GM19463 (cell line): ENCODE measurements at regions not wholly inside any gene's neighbourhood (a gene's known extent, or its start where the extent isn't known, plus 50 kb on each side); places are given as distances from the start of the nearest gene placed in this dataset.

Experiments used
- ATAC-seq: cut with Tn5 transposase; IDR thresholded peaks from one replicate; pipeline ENCODE4 v1.9.1; 2021; ENCODE audit warnings: mild to moderate bottlenecking, moderate library complexity; ENCODE audit not compliant: unreplicated experiment

DNA sequence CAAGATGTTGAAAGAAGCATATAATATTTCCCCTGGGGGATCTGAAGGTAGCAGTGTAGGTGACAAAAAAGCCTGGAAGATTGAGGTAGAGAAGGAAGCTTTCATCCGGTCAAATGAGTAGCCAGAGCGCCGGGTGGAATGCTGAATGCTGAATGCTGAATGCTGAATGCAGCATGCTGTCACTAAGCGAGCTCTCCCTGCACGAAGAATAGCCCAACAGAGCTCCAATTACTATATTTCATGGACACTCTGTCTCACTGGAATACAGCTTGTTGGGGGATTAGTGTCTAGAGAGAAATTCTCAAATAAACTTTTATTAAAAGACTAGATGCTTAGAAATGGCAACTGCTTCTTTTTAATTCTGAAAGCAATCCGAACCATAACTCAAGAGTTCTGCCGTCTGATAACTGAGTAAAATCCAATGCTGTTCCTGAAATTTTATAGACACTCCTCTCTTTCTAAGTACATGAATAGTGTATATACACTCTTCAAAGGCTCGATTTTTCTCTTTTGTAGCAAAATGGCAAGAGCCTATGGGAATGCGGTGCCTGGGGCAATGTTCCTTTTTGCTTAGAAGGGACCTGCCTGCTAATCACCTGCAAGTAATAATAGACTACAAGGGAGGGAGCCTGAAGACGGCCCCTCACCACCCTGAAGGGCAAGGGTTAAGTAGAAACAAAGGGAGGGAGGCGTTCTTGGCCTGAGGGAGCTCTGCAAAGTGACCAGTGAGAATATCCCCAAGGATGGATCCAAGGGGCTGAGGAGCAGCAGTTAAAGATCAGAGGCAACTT is 203.7 kb upstream of the ESRRG start:
- no peak for ATAC-seq

DNA sequence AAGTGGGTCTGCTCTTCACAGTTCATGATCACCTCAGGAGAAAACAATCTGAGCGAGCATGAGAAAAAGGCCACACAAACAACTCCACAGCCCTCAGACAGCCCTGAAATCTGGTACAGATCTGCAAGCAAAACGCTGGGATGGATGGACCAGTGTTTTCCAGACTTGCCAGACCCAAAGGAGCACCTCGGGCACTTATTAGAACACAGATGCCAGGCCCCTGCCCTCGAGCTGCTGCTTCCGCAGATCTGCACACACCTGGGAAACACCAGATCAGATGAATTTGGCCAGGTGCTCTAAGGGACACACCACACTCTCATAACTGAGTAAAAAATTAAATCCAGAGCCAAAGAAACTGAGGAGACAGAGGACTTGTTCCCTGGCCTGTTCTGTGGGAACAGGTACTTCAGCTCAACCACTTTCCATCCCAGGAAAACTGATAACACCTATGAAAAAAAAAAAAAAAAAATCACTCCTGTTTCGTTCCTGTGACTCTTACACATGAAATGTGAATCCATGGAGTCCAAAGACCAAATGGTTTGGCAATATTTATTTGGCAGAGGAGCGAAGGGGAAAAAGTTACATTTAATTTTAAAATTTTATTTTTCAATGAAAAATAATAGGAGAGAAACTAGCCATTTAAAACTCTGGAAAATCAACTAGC is 202.9 kb upstream of the ESRRG start:
- no peak for ATAC-seq

DNA sequence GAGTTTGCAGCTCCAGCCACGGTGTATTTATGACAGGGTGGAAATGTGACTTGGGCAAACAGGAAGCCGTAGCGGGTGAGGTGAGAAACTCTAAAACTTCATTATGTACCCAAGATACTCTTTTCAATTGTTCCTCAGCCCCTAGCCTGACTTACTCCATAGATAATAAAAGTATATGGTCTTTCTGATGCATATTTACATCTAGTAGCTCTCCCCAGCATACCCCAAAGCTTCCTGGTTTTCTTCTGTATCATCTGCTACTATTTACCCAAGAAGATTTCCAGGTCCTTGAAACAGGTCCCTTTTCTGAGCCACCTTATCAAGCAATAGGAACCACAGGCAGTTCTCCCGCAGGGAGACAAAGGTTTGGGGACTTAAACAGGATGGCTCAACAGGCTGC is 201.5 kb upstream of the ESRRG start:
- ATAC-seq: no peak

DNA sequence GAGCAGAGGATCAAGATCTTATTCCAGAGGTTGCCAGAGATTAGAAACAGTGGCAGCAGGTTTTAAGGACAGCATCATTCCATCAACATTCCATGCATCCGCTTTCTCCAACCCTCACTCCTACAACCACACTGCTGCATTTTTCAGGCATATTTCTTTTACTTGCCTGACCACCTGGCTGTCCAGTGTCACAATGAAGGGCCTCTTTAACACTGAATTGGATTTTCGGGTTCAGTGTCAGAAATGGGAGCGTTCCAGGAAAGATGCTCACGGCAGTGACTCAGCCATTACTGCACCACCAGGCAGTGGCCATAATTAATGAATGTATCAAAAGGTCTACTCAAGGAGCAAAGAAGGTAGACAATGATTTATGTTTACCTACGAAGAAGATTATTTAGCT is 200.4 kb upstream of the ESRRG start:
- no peak for ATAC-seq

DNA sequence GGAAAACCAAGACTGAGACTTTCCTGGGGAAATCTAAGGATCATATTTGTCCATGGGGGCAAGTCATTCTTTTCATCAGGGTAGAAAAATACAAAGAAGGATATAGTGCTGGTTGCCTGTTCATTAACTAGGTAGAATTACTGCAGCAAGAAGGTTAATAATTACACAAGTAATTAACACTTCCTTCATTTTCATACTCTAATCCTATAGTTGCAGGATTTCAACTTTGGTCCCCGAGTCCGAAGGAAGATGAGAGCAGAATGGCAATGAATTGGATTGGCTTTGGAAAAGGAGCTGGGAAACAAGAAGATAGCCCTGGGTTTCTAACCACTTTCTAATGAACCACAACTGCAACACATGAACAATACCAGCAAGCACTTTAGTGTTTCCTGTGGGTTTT is 199.2 kb upstream of the ESRRG start:
- no peak for ATAC-seq

DNA sequence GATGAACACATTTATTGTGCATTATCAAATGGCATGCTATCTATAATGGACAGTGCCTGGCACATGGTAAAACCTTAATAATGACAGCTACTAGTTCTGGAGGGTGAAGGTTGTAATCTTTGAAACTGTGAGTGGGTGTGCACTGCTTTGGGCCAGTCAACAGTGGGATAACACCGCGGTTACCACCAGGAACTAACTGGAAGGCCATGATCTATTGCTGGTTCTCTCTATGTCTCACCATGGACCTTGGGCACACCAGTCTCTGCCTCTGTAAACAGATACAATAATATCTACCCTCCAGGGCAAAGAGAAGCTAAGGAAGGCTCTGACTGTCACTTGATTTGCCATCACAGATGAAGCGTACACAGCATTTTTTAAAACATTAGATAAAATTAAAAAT is 198.6 kb upstream of the ESRRG start:
- no peak for ATAC-seq

DNA sequence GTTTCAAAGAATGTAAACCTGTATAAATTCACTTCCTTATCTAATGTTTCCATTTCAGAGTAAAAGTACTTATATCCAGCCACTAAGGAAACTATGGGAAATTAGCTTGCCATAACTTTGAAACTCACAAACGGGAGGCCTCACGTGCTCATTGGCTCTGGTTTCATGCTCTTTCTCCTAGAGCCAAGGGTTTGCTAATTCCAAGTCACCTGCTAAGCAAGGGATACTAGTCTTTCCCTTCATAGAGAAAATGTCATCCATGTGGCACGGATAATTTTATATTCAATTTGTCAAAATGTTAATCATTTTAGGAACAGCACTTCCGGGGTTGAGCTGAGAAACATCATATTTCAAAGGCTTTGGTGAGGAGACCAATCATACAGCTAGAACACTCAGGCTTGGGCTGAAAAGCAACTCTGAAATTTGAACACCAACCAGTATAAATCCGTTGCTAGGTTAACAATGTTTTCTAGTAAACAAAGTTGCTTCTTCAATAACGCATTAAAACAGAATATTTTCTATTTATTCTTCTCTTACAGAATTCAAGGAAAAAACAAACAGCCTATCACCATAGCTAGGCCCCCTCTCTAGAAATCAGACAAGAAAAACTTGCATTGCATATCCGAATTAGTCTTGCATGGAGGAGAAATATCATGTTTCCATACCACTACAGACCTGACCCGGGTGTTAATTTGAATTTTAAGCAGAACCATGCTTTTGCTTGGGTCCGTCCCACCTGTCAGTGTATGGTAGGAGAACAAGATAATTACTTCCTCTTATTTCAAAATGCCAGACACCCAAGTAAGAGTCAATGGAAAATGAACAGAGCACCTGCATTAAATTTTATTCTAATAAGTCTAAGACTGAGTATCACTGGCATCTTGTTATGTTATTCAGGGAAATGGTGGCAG is 196.1 kb upstream of the ESRRG start:
- ATAC-seq: no peak

DNA sequence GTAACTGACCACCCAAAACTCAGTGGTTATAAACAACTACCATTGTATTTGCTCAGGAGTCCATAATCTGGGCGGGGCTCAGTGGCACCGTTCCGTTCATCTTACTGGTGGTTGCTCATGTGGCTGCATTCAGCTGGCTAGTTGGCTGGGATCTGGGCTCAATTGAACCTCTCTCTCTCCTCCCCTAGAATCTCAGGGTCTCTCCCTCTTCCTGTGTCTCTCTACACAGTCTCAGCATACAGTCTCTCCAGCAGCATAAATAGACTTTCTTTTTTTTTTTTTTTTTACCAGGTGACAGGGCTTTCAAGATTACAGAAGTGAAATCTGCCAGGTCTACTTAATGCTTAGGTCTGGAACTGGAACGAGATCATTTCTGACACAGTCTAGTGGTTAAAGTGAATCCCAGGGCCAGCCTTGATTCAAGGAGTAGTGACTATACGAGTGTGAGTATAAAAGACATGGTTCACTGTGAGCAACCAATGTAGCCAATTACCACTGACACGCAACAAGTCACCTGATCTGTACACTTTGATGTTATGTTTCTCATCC is 193.7 kb upstream of the ESRRG start:
- ATAC-seq: no peak

DNA sequence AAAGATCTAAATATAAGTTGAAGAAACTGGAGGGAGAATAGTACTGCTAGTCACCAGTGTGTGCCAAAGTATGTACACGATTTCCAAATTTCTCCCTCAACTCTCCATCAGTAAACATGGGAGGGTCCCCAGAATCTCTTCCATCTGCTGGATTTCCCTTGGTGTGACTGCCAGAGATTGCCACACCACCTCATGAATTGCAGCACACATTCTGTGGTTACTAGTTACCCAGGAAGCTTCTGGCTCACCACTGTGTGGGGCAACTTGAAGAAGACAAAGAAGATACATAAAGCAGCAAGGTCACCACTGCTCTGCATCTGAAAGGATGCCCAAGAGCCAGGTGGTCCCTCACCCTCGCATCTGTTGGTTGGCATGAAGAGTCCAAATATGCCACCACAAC is 191.7 kb upstream of the ESRRG start:
- no peak for ATAC-seq

DNA sequence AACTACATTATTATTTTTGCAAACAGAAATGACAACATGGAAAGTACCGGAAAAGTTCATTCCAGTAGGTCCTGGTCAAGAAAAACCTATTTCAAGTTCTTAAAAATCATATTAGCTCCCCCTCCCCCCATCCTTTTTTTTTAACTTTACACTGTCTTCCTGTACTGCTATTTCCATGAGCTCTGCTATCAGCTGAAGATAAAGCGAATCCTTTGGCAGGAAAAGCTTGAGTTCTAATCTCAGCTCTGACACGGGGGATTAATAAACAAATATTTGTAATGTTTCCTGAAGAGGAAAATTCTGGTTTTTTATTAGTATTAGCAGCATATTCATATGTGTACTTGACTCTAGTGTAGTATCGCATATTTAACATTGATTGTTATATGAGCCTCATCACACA is 190.7 kb upstream of the ESRRG start:
- no peak for ATAC-seq

DNA sequence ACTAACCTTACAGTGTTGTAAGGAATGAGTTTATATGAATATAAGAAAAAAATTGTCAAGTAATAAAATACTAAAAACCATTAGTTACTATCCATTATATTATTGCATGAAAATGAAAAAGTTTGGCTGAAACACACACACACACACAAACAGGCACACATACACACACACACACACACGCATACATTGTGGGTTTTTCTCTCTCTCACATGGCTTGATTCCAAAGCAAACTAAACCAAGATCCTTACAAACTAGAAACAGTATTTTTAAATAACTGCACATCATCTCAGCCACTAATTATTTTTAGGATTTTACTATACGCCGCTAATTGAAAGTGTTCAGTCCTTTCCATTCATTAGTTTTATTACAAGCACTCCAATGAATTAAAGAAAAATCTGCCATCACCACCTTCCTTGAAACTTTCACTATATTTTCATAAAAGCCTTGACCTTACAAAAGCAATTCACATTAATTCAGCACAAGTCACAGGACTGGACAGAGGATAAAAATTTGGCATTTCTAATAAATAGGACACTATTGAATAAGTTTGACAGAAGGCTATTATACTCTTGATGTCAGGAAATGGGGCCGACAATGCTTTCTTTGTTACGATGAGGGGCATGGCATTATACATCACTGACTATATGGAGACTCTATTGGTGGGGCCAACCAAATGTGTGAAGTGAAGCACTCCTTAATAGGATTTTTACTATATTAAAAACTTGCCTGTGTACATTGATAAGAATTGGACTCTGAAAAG is 187.0 kb upstream of the ESRRG start:
- no peak for ATAC-seq

DNA sequence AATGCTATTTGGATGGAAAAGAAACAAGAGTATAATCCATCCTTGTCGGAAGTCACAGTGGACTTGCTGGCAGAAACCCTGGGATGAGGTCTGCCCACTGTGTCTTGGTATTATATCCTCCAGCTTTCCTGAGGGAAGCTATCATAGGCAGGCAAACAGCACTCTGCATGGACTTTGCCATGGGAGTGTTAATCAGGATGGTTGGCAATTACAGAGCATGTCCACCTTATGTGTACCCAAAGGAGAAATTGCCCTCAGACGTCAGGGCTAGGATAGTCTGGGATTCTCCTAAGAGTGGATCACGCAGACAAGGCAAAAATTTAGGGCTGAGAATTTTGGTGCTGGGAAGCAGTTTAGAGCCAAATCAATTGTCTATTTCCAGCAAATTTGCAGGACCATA is 184.9 kb upstream of the ESRRG start:
- no peak for ATAC-seq

DNA sequence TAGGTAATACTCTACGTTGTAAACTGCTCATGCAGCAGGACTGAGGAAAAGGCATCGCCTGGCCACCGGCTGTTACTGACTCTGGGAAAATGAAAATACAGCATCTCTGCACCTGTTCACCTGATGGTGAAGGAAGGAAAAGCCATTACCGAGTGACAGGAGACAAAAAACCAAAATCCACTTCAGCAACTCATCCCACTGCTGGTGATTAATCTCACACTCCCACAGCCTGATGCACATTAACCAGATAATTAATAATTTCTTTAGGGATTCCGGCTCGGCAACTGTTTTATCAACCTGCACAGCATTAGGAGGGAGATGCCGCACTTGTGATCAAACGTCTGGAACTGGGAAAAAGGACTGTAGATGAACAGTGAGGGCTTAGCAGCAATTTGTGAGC is 183.9 kb upstream of the ESRRG start:
- no peak for ATAC-seq

DNA sequence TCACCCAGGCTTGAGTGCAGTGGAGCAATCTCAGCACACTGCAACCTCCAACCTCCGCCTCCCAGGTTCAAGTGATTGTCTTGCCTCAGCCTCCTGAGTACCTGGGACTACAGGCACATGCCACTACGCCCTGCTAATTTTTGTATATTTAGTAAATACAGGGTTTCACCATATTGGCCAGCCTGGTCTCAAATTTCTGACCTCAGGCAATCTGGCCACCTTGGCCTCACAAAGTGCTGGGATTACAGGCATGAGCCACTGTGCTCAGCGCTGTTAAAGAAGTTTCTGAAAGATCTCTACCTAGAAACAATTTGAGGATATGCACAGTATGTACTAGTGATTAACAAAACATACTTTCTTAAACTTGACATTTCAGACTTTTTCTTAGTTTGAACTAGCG is 182.6 kb upstream of the ESRRG start:
- no peak for ATAC-seq

DNA sequence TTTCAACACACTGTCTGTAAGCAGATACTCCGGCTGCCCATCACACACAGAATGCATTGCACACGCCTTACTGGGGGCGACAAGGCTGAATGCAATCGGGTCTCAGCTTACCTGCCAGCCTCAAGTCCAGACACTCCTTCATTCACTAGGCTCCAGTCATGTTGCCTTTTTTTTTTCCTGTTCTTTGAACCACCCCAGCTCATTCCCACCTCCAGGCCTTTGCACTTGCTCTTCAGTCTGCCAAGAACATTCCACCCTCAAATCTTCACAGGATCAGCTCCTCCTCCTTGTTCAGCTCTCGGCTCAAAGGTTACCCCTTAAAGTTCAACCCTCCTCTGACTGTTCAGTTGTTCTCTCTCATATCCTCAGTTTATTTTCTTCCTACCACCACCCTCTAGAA is 181.9 kb upstream of the ESRRG start:
- ATAC-seq: no peak

DNA sequence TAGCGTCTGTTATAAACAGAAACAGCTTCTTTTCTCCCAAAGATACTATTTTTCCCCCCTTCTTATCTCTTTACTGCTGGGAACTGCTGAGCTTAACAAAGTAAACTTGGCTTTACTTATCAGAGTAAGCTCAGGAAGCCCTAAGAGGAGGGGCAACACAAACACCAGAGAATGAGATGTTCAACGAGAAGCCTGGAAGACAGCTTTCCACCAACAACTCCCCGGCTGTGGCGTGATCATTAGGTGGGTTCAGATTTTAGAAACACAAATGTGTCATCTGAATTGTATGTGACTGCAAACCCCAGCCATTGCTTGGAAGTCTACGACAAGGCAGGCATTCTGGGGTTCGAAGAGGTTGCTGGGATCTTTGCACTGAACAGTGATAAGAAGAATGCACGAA is 181.2 kb upstream of the ESRRG start:
- ATAC-seq: no peak

DNA sequence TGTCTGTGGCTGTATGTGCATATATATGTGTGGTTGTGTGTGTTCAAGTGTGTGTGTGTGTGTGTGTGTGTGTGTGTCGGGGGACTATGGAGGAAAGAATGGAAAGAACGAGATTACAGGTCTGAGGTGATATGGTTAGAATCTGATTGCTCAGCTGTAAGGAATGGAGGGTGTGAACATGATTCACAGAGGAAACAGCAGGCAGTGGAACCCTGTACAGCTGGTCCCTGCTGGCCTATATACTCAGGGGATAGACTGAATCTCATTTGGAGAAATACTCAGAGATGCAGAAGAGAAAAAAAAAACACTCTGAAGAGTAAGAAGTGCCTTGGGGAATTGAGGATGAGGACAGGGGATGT is 180.1 kb upstream of the ESRRG start:
- no peak for ATAC-seq

DNA sequence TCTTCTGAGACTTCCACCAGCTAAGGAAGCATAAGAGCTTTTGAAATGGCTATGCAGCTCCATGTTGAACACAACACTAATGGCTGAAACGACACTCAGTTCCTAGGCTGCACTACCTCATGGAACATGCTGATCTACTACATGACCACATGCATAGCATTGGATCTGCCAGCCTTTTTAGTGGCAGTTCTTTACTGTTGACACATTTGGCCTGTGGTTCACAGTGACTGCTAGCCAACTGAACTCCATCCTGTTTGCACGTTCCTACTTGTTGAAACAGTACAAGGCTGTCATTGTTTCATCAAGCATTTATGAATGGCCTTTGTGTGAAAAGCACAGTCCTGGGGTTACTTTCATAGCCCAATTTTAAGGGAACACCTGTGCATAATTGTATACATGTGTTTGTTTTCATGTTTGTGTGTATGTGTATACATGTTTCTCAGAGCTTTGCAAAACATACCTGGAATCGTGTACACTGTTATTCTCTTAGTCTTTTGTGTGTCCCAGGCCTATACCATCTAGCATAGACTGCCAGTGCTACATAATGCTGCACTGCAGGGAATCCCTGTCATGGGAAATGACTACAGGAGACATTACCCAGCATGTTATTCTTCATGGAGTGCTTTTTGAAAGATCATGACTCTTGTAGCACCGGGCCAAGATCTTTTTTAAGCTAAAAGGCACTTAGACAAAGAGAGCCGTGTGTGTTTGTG is 179.6 kb upstream of the ESRRG start:
- no peak for ATAC-seq

DNA sequence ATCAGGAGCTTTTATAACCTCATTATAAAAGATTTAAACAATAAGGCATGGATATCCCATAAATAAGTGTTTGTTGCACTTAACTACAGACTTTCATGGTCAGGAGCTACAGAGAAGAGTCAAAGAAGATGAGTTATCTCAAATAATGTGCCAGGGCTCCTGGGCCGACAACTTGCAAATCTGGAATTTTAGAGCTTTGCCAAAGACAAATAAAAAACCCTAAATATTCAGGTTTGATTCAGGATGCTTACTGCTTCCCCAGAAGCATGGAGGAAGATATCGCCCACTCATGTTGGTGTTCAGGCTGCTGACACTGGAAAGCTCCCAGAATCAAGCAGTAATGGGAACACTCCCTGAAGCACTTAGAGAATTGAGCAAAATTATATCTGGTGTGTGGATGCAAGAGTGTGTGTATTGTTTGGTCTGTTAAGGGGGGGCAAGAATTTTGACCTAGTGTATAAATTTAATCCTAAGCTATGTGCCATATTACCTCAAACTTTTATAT is 176.9 kb upstream of the ESRRG start:
- ATAC-seq: no peak

DNA sequence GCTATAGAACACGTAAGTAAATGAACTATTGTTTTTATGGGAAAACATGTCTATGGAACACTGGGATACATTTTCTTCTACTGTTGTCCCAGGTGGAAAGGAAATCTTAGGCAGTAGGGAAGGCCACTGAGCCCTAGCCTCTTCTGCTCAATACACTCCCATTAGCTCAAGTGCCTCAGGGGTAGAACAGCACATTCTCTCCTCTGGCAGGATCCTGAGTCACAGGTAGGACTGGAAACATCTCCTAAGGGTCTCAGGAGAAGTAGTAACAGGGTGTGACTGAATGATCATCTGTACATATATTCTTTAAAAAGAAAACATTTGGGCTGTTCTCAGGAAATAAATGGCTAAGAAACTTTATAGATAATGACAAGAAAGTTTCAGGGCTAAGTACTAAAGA is 175.6 kb upstream of the ESRRG start:
- ATAC-seq: no peak
